ENCODE measurements at regions not wholly inside any gene's neighbourhood (a gene's known extent, or its start where the extent isn't known, plus 50 kb on each side); places are given as distances from the start of the nearest gene placed in this dataset.

GRCh38 chr18:6602365-6602764, 127.2 kb upstream of the ARHGAP28 start:
- TF ChIP-seq CTCF (conservative IDR thresholded peaks at IDR 0.05; ENCODE audit: low read length) (no peak), EZH2phosphoT487 (IDR thresholded peaks at IDR 0.05; ENCODE audit: borderline replicate concordance, low read depth, low read length) (no peak)
